Islet of Langerhans (tissue), 1 donor: ENCODE measurements at regions not wholly inside any gene's neighbourhood (a gene's known extent, or its start where the extent isn't known, plus 50 kb on each side); places are given as distances from the start of the nearest gene placed in this dataset.

ENCODE experiments used
- FAIRE-seq: peaks from one replicate; lab custom pipeline; 2011; peaks lifted over from hg19 to GRCh38; lab: Jason Lieb, UNC

- FAIRE-seq, result no peak
These were observed 87.2 kb upstream of the RGS17 start for GRCh38 chr6:153218184-153218792.

DNA sequence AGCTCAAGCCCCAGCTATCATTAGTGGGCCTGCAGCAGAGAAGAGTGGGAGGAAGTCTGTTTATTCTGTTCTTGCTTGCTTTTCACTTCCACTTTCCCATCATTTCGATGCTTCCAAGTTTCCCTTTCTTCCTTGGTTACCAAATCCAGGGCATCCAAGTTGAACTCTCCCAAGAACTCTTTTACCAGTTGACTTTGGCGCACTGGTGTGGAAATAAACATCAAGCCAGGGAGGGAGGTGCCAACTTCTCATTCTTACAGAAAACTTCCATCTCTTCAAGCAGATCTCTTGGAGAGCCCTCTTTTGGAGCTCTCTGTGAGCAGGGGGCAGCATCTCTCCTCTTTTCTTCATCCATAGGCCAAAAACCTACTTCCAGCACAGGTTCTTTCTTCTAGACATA, 85.7 kb upstream of the RGS17 start:
- no peak for FAIRE-seq

GRCh38 chr6:153215242-153215641, 84.2 kb upstream of the RGS17 start:
- no peak for FAIRE-seq

DNA sequence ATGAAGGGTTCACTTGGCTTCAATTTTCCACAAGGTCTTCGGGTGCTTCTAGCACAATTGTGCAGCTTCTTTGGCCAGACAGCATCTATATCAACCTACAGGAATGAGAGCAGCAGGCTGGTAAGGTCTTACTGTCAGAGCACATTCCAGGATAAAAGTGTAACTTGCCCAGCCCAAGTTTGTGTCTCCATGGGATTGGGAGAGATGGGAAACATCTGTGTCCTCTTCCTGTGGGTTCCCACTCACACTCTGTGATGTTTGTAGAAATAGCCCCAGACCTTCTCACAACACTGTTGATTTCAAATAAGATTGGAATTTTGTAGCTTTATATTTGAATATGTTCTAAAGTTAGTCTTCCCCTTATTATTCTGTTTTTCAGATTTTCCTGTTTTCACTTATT, 83.4 kb upstream of the RGS17 start:
- no peak for FAIRE-seq

- no peak for FAIRE-seq
These were observed 79.0 kb upstream of the RGS17 start for GRCh38 chr6:153210083-153210482.

DNA sequence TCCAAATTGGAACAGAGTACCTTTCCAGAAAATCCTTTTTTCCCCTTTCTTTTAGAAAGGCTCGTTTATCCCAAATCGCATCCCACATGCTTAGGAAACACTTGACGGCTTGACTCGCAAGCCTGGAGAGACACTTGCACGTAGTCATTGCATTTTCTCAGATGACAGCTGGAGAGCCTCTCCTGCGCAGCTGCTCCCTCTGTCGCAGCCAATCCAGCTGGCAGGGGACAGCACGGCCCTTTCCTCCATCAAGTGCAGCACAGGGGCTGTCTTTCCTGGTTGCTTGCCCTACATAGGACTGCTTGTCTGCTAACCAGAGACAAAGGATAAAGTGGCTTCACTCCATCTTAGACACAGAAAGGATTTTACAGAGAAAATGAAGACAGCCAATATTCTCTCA, 77.6 kb upstream of the RGS17 start:
- no peak for FAIRE-seq

- no peak for FAIRE-seq
These were observed 76.5 kb upstream of the RGS17 start for GRCh38 chr6:153207617-153208016.

DNA sequence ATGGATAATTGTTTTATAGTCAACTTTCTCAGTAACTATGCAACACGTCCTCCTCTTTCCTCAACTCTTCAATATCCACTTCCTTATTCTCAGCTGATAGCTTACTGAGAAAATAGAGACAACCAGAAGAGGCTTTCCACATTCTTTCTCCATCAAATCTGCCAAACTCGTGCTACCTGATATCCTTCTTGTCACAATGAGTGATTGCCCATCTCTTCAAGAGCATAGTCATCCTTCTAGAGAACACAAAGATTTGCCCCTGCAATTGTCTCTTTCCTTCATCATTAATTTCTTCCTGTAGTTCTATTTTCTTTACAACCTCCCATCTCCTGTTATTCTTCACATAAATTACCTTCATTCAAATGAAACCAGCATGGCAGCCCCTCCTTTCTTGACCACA, 75.9 kb upstream of the RGS17 start:
- FAIRE-seq, result no peak

GRCh38 chr6:153192943-153193885, 62.1 kb upstream of the RGS17 start:
- FAIRE-seq, result no peak

DNA sequence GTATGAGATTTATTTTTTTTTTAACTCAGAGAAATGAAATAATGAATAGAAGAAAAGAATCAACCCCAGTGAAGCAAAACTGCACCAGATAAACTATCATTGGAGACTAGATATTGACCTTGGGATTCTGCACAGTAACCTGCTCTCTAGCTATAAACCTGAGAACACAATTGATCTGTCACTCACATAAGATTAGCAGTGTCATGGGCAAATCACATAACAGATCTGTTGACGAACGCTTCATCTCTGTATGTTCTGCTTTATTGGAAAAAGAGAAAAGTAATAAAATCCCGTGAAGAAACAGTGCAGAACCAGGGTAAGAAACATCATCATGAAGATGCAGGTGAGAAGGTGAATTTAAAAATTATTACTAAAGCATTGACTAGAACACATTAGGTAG, 52.8 kb upstream of the RGS17 start:
- no peak for FAIRE-seq
